T-helper 17 cell (primary cell): ENCODE measurements at regions not wholly inside any gene's neighbourhood (a gene's known extent, or its start where the extent isn't known, plus 50 kb on each side); places are given as distances from the start of the nearest gene placed in this dataset.

Experiments
- ATAC-seq: fragments of 150-1000 bp; cut with Tn5 transposase; 2 replicates; pipeline ENCODE4 v1.10.0; 2021; ENCODE audit warnings: mild to moderate bottlenecking, moderate library complexity
- DNase-seq, 3 donors: peaks; one replicate each; pipeline versions ENCODE4 v3.0.0 to v3.0.0-alpha.2; 2020 to 2021
- H3K9me3 ChIP-seq: one replicate; pipeline ENCODE4 v1.7.0; 2013; ENCODE audit warnings: low read length, mild to moderate bottlenecking; ENCODE audit not compliant: control insufficient read depth, poor library complexity, severe bottlenecking
- H3K27ac Mint-ChIP-seq: one replicate; pipeline ENCODE4 v1.8.0; 2022; ENCODE audit warnings: mild to moderate bottlenecking, moderate library complexity, mixed read lengths
- H3K27me3 Mint-ChIP-seq: one replicate; pipeline ENCODE4 v1.8.0; 2022; ENCODE audit warnings: mixed read lengths
- H3K36me3 Mint-ChIP-seq: one replicate; pipeline ENCODE4 v1.8.0; 2022; ENCODE audit warnings: low read depth, mixed read lengths
- H3K4me1 Mint-ChIP-seq: one replicate; pipeline ENCODE4 v1.8.0; 2022; ENCODE audit warnings: mild to moderate bottlenecking, mixed read lengths
- H3K4me3 Mint-ChIP-seq: one replicate; pipeline ENCODE4 v1.8.0; 2022; ENCODE audit warnings: mild to moderate bottlenecking, moderate library complexity, mixed read lengths

DNA sequence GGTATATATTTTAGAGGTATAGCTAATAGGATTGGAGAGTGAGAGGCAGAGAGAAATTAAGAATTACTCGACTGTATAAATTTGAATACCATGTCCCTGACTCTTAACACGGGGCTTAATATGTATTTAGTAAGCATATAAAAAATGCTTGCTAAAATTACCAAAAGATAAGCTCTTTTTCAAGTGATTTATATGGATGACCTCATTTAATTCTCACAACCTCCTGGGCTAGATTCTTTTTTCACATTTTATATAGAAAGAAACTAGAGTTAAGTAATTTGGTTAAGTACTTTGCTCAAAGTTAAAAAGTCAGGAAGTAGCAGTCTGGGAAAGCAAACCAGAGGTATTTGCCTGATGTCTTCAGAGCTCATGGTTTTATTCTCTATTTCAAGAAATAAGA is 963.5 kb upstream of the SOX9 start:
- ATAC-seq = no peak
- H3K9me3 ChIP-seq = no peaks in the 10 kb centered on the region
- H3K4me1 Mint-ChIP-seq = no peaks in the 10 kb centered on the region
- H3K27me3 Mint-ChIP-seq = peaks cover 4% of the 10 kb centered on the region
- DNase-seq = no peak
- no peak overlapping the region for H3K27ac Mint-ChIP-seq
- no peaks in the 10 kb centered on the region for H3K36me3 Mint-ChIP-seq
- H3K4me3 Mint-ChIP-seq = no peak overlapping the region

DNA sequence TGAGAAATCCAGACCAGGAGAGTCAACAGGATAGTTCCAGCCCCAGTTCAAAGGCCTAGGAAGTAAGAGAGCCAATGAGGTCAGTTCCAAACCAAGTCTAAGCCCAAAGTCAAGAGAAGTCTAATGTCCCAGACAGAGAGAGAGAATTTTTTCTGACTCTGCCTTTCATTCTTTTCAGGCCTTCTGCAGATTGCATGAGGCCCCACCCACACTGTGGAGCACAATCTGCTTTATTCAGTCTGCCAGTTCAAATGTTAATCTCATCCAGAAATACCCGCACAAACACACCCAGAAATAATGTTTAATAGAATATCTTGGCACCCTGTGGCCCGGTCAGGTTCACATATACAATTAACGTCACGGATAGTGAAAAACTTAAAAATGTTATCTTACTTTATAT is 962.4 kb upstream of the SOX9 start:
- H3K27ac Mint-ChIP-seq = no peak overlapping the region
- no peak for ATAC-seq
- H3K9me3 ChIP-seq = no peaks in the 10 kb centered on the region
- DNase-seq = no peak
- no peak overlapping the region for H3K4me3 Mint-ChIP-seq
- H3K27me3 Mint-ChIP-seq = peaks cover 4% of the 10 kb centered on the region
- H3K4me1 Mint-ChIP-seq = no peaks in the 10 kb centered on the region
- H3K36me3 Mint-ChIP-seq = no peaks in the 10 kb centered on the region

DNA sequence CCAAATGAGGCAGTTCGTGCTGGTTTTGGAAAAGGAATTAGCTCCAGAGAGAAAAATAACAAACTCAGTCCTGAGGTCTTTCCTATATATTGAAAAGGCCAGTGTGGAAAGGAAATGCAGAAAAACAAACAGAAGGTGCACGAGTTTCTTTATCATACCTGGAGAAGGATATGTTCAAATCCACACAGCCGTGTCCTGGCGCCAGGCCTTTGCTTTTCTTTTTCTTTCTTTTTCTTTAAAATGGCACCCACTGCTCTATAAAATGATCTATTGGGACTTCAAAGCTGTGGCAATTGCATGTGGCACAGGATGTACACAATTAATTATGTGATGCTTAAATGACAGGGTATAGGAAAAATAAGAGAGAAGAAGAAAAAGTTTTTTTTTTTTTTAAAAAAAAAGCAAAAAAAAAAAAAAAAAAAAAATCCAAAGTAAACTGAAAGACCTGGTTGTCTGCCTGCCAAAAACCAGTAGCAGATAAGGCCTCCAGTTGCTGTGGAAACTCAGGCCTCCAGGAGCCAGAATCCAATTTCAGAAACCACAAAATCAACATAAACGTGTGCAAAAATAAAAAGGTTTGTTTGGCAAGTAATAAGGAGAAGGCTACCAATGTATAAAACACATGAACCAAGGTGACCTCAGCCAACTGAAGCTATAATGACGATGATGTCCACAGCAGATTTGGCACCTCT is 957.6 kb upstream of the SOX9 start:
- no peak for ATAC-seq
- H3K36me3 Mint-ChIP-seq = no peaks in the 10 kb centered on the region
- H3K4me1 Mint-ChIP-seq = no peaks in the 10 kb centered on the region

DNA sequence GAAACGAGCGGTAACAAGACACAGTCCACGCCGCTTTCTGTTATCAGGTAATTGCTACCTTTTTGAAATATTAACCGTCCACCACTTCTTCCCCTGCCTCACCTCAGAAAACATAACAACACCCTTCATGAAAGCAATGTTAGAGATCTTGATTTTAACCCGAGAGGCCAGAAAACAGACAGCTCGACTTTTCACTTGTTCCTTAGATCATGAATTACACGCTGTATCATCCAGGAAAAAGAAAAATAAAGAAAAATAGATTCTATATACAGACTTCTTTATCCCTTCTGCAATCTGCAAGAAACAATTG is 957.1 kb upstream of the SOX9 start:
- DNase-seq (no peak), ATAC-seq (no peak)
- Mint-ChIP-seq H3K27ac (no peak overlapping the region), H3K36me3 (no peaks in the 10 kb centered on the region), H3K4me1 (no peaks in the 10 kb centered on the region), H3K27me3 (peaks cover 4% of the 10 kb centered on the region), H3K4me3 (no peak overlapping the region)
- H3K9me3 ChIP-seq = no peaks in the 10 kb centered on the region

More for the DNA sequence above, 957.6 kb upstream of the SOX9 start:
- Mint-ChIP-seq H3K4me3 (no peak overlapping the region), H3K27me3 (peaks cover 4% of the 10 kb centered on the region), H3K27ac (no peak overlapping the region)
- no peak for DNase-seq
- H3K9me3 ChIP-seq = no peaks in the 10 kb centered on the region

DNA sequence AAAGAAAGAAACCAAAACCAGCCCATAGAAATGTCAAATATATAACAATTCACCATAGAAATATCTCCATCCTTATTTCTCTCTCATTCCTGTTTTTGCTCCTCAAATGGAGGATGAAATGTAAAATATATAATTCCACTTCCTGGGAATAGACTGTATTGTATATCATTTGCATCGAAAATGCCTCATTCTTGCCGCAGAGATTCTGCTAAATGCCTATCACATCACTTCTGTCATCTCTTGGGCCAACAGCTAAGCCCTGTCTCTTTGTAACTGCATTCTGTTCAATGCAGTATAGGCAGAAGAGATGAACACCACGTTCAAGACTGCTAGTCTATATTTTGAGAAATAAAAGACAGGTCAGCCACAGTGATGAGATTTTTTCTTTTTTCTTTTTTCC is 956.3 kb upstream of the SOX9 start:
- ATAC-seq (no peak), DNase-seq (no peak)
- Mint-ChIP-seq H3K4me1 (no peaks in the 10 kb centered on the region), H3K36me3 (no peaks in the 10 kb centered on the region), H3K27me3 (peaks cover 4% of the 10 kb centered on the region), H3K27ac (no peak overlapping the region), H3K4me3 (no peak overlapping the region)
- H3K9me3 ChIP-seq = no peaks in the 10 kb centered on the region

DNA sequence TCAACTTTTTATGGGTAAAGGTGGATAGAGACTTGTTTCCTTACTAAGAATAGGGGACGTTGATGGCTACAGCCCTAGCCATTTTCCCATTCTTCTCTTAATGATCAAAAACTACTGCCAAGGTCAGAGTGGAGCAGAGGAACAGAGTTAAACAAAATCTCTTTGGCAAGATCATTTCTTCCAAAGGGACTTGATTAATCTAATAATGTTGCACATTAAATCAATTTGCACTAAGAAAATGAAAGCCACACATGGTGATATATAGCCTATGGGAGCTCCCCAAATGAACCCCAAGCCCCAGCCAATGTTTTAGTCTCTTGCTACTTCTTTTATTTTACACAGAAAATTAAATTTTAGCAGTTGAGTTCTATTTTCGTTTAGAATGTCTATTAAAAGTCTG is 954.5 kb upstream of the SOX9 start:
- no peaks in the 10 kb centered on the region for H3K36me3 Mint-ChIP-seq
- H3K4me3 Mint-ChIP-seq = no peak overlapping the region
- ATAC-seq = no peak
- H3K9me3 ChIP-seq = no peaks in the 10 kb centered on the region
- DNase-seq = no peak
- H3K4me1 Mint-ChIP-seq = no peaks in the 10 kb centered on the region
- H3K27ac Mint-ChIP-seq = no peak overlapping the region
- H3K27me3 Mint-ChIP-seq = peaks cover under 1% of the 10 kb centered on the region

DNA sequence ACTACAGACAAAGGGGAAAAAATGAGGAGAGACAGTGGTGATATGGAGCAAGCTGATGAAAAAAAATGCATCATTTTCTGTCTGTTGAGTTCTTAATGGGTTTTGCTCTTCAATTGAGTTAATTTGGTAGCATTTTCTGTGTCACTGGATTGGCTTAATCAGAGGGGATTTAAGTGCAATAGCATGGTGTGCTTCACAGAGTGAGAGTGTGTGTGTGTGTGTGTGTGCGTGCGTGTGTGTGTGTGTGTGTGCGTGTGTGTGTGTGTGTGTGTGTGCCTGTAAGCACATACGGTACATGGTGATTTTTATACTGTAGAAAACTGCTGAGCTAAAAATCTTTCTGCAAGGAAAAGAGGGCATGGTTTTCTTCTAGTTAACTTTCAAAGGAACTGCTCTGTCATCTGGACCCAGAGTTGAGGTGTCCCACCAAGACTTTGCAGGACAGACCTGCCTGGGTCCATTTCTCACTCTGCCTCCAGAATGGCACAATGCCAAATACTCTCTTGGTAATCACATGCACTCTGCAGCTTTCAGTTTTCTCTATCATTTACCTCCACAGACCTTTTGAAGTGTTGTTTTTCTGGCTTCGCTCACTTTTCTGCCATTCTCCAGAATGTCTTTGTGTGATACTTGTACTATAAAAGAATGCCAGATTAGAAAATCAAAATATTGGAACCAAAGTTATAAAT is 952.6 kb upstream of the SOX9 start:
- DNase-seq (no peak), ATAC-seq (no peak)
- H3K9me3 ChIP-seq = no peaks in the 10 kb centered on the region
- no peak overlapping the region for H3K27ac Mint-ChIP-seq
- no peaks in the 10 kb centered on the region for H3K4me1 Mint-ChIP-seq
- H3K36me3 Mint-ChIP-seq = no peaks in the 10 kb centered on the region
- H3K4me3 Mint-ChIP-seq = no peak overlapping the region
- H3K27me3 Mint-ChIP-seq = no peaks in the 10 kb centered on the region

DNA sequence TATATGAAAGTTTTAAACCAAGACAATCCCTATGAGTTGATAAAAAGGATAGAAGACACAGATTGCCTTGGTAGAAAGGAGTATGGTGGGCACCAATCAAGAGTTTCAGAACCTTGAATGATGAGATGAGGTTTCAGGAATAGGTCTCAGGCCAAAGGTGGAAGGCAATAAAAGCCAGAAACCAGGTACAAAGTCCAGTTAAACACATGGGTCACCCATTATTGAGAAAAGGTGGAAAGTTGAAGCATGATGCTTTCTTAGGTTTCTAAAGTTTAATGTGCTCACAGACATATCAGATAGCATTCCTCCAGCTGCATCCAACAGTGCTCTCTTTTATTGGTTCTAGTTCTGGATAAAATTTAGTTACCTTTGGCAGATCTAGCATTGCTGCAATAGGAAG is 950.8 kb upstream of the SOX9 start:
- DNase-seq (no peak), ATAC-seq (no peak)
- Mint-ChIP-seq H3K4me1 (no peaks in the 10 kb centered on the region), H3K27ac (no peak overlapping the region), H3K4me3 (no peak overlapping the region), H3K36me3 (no peaks in the 10 kb centered on the region), H3K27me3 (no peaks in the 10 kb centered on the region)
- H3K9me3 ChIP-seq = no peaks in the 10 kb centered on the region

DNA sequence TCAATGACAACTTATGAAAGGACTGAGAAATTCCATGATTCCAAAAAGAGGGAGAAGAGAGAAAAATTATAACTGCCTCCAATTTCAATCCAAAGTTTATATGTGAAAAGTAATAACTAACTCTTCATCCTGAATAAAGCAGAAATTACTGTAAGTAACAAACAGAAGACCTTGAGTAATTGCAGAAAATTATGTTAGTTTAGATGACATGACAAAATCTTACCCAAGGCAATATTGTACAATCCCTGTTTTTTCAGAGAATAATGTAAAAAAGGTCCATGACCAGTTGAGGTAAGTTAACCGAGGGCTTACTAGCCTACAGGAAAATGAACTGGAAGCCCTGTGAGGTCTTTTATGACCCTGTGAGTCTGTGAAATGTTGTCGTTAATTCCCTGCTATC is 949.5 kb upstream of the SOX9 start:
- Mint-ChIP-seq H3K36me3 (no peaks in the 10 kb centered on the region), H3K27ac (no peak overlapping the region), H3K4me3 (no peak overlapping the region), H3K27me3 (no peaks in the 10 kb centered on the region), H3K4me1 (no peaks in the 10 kb centered on the region)
- H3K9me3 ChIP-seq = no peaks in the 10 kb centered on the region
- DNase-seq = no peak
- no peak for ATAC-seq

DNA sequence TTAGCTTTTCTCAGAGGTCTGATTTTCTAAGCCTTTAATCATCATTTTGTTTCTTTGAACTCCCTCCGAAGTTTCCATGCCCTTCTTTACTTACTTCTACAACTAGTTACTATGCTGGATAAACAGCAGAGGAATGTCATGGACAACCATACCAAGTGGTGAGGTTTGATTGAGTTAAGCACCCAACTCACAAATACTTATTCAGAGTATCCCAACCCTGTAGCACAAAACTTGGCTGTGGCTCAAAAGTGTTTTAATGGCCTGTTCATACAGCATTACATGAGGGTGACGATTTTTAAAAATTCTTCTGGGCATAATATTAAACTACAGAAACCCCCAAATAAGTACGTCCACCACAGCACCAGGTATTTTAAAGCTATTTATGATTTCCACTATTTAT is 946.8 kb upstream of the SOX9 start:
- H3K9me3 ChIP-seq = no peaks in the 10 kb centered on the region
- H3K36me3 Mint-ChIP-seq = no peaks in the 10 kb centered on the region
- H3K27me3 Mint-ChIP-seq = no peaks in the 10 kb centered on the region
- ATAC-seq = no peak
- no peaks in the 10 kb centered on the region for H3K4me1 Mint-ChIP-seq
- no peak overlapping the region for H3K4me3 Mint-ChIP-seq
- H3K27ac Mint-ChIP-seq = no peak overlapping the region
- no peak for DNase-seq

DNA sequence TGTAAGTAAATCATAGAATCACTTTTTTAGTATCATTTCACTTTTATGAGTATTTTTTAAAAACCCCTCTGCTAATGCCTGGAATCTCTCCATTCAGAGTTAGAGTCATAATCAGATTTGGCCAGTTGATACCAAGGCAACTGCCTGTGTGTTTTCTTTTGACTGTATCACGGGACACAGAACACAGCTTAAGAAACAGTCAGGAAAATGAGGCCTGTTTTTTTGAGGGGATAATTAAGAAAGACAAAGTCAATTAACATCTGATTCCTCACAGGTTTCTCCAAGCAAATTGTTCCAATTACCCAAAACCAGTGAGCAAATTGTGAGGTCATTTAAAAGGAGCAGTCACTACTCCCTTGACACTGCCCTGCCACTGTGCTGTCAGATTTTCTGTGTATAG is 944.5 kb upstream of the SOX9 start:
- Mint-ChIP-seq H3K27ac (no peak overlapping the region), H3K4me1 (no peaks in the 10 kb centered on the region), H3K36me3 (no peaks in the 10 kb centered on the region), H3K27me3 (no peaks in the 10 kb centered on the region), H3K4me3 (no peak overlapping the region)
- DNase-seq = no peak
- ATAC-seq = no peak
- no peaks in the 10 kb centered on the region for H3K9me3 ChIP-seq

DNA sequence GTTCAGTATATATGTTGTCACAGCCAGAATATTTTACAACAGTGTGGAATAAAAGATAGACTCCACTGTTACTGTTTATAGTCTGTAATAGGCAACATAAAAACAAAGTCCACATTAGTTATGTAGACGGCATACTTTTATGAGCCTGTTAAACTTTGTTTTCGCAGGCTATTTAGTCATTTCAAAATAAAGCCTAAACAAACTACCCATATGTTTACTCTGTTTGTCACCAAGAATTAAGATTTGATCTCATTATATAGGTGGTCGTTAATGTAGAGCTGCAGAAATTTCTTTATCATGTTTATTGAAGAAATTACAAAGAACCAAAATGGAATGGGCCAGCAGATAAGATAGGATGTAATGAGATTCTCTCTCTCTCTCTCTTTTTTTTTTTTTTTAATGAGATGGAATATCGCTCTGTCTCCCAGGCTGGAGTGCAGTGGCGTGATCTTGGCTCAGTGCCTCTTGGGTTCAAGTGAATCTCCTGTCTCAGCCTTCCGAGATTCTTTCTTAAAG is 943.8 kb upstream of the SOX9 start:
- no peak overlapping the region for H3K27ac Mint-ChIP-seq
- ATAC-seq (no peak), DNase-seq (no peak)
- no peak overlapping the region for H3K4me3 Mint-ChIP-seq
- H3K36me3 Mint-ChIP-seq = no peaks in the 10 kb centered on the region
- H3K9me3 ChIP-seq = no peaks in the 10 kb centered on the region
- H3K27me3 Mint-ChIP-seq = no peaks in the 10 kb centered on the region
- H3K4me1 Mint-ChIP-seq = no peaks in the 10 kb centered on the region

DNA sequence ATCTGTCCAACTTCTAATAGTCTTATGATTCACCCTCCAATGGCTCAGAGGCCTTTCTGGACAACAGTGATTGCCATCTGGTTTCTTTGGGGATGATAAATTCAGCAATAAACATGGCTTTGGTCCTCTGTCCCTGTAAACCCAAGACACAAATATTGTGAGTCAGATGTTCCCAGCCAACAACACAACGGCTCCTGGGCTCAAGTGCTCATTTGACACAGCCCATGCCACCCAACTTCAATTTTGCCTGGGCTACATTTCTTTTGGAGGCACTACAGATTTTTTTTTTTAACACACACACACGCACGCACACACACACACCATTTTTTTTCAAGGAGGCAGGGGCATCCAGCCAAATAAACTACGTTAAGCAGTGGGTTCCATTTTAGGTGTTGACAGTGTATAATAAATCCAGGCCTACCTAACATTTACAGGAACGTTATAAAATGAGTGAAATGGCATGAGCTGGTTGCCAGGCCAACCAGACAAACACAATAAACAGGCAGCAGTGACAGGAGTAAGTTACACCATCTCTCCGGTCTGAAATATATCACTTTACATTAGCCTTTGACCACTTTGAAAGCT is 939.9 kb upstream of the SOX9 start:
- Mint-ChIP-seq H3K4me3 (no peak overlapping the region), H3K4me1 (no peaks in the 10 kb centered on the region), H3K36me3 (no peaks in the 10 kb centered on the region), H3K27ac (no peak overlapping the region), H3K27me3 (no peaks in the 10 kb centered on the region)
- ATAC-seq (no peak), DNase-seq (no peak)
- H3K9me3 ChIP-seq = no peaks in the 10 kb centered on the region
